ENCODE measurements at regions not wholly inside any gene's neighbourhood (a gene's known extent, or its start where the extent isn't known, plus 50 kb on each side); places are given as distances from the start of the nearest gene placed in this dataset.
"Not testable (repeated sequence)": the region's sequence is repeated elsewhere in the genome, so short reads cannot be mapped to it uniquely, and the experiment has no call there.

DNA sequence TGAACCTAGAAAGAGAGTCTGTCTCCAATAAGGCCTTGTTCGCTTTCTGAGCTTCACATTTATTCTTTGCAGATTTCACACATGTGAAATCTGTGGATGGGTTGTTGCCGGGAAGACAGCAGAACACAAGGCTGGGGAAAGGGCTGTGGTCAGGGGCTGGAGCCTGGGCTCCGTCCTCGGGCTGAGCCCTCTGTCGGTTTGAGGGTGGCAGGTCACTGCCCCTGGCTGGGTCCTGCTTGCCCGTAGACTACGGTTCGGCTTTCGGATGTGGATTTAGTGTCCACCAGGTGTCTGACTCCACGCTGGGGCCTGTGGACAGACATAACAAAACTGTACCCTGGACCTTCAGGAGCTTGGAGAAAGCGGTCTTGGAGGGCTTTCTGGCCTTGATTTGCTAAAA lies 117.0 kb upstream of the ALX4 start:
- TF ChIP-seq, protein P1, sequence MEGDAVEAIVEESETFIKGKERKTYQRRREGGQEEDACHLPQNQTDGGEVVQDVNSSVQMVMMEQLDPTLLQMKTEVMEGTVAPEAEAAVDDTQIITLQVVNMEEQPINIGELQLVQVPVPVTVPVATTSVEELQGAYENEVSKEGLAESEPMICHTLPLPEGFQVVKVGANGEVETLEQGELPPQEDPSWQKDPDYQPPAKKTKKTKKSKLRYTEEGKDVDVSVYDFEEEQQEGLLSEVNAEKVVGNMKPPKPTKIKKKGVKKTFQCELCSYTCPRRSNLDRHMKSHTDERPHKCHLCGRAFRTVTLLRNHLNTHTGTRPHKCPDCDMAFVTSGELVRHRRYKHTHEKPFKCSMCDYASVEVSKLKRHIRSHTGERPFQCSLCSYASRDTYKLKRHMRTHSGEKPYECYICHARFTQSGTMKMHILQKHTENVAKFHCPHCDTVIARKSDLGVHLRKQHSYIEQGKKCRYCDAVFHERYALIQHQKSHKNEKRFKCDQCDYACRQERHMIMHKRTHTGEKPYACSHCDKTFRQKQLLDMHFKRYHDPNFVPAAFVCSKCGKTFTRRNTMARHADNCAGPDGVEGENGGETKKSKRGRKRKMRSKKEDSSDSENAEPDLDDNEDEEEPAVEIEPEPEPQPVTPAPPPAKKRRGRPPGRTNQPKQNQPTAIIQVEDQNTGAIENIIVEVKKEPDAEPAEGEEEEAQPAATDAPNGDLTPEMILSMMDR (IDR thresholded peaks at IDR 0.05; ENCODE audit: borderline replicate concordance, insufficient read depth, low read depth, low read length): no peak
- H3K4me3 ChIP-seq (ENCODE audit: low read depth, low read length): no peak overlapping the region

DNA sequence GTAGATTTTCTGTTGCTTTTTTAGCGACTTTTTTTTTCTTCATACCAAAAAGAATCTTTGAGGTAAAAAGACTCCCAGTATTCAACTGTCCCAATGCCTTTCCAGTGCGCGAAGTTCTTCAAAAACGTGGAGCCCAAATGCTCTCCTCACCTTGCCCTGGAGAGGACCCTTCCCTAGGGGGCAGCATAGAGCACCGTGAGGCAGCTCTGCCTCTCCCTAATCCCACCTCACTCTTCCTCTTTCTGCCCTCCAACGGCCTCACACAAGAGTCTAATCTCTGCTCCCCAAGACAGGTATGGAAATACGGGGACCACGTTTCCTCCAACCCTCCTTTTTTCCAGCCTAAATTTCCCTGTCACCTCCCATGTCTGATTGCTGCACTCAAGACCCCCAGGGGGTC lies 117.5 kb upstream of the ALX4 start:
- no peak overlapping the region for H3K4me3 ChIP-seq (ENCODE audit: low read depth, low read length)
- TF ChIP-seq, protein P1 (IDR thresholded peaks at IDR 0.05; ENCODE audit: borderline replicate concordance, insufficient read depth, low read depth, low read length): peak; percentile 58

DNA sequence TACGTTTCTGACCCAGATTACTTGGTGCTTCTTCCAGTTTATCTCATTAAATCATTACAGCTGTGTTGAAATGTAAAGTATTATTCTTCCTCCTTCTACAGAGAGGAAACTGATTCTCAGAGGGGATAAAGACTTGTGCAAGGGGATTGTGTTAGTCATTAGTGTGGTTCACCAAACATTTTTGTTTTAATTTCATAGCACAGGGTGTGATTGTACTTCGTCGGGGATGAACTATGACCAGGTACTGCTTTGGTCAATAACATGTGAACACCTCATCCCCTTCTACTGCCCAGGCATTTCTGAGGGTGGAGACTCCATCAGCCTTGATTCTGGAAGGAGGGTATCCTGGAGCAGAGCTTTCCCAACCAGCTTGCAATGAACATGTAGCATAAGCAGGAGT lies 120.2 kb upstream of the ALX4 start:
- TF ChIP-seq, protein P1 (IDR thresholded peaks at IDR 0.05; ENCODE audit: borderline replicate concordance, insufficient read depth, low read depth, low read length): no peak

DNA sequence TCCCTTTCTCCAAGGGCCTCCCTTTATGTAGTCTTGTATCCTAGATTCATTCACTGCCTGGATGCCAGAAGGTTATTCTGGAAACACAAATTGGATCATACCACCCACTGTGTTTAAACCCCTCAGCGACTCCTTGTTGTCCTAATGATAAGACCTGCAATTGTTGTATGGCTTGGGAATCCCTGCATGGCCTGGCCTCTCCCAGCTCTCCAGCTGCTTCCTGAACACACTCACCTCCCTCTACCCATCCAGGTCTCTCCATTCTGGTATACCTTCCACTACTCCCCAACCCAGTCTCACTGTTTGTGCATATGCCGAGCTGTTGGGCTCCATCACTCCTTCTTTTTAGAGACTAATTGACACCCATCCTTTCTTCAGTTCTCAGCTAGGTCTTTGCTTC lies 124.3 kb upstream of the ALX4 start:
- H3K4me3 ChIP-seq (ENCODE audit: low read depth, low read length): no peak overlapping the region
- TF ChIP-seq, protein P1 (IDR thresholded peaks at IDR 0.05; ENCODE audit: borderline replicate concordance, insufficient read depth, low read depth, low read length): no peak

More for the DNA sequence above, 120.2 kb upstream of the ALX4 start:
- no peak overlapping the region for H3K4me3 ChIP-seq (ENCODE audit: low read depth, low read length)

DNA sequence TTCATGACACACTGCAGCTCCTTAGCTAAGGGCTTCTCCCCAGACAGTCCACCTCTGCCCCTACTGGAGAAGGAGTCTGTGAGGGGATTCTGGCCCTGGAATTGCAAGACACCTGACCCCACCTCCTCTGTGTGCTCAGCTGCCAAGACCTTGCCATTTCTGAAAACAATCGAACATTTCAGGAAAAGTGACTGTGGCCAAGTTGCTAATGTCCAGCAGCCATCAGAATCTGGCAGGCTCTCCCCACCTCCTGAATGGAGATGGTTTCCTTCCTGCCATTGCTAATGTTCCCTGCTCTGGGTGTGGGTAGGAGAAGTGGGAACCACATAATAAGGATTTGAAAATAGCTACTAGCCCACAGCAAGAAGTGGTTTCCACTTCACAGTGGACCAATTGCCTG lies 127.2 kb upstream of the ALX4 start:
- H3K4me3 ChIP-seq (ENCODE audit: low read depth, low read length): no peak overlapping the region
- TF ChIP-seq, protein P1 (IDR thresholded peaks at IDR 0.05; ENCODE audit: borderline replicate concordance, insufficient read depth, low read depth, low read length): no peak

DNA sequence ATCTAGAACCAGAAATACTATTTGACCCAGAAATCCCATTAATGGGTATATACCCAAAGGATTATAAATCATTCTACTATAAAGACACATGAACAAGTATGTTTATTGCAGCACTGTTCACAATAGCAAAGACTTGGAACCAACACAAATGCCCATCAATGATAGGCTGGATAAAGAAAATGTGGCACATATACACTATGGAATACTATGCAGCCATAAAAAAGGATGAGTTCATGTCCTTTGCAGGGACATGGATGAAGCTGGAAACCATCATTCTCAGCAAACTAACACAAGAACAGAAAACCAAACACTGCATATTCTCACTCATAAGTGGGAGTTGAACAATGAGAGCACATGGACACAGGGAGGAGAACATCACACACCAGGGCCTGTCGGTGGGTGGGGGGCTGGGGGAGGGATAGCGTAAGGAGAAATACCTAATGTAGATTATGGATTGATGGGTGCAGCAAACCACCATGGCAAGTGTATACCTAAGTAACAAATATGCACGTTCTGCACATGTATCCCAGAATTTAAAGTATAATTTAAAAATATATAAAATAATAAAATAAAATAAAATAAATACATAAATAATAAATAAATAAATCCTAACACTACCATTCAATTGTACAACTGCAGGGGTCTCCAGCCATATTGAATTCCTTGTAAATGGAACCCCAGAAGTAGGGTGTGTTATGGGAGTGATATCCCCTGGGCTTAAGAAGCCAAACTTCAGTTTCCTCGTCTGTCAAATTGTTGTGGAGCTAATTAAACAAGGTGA lies 122.4 kb upstream of the CD82 start:
- not testable (repeated sequence) for H3K4me3 ChIP-seq (ENCODE audit: low read depth, low read length)

DNA sequence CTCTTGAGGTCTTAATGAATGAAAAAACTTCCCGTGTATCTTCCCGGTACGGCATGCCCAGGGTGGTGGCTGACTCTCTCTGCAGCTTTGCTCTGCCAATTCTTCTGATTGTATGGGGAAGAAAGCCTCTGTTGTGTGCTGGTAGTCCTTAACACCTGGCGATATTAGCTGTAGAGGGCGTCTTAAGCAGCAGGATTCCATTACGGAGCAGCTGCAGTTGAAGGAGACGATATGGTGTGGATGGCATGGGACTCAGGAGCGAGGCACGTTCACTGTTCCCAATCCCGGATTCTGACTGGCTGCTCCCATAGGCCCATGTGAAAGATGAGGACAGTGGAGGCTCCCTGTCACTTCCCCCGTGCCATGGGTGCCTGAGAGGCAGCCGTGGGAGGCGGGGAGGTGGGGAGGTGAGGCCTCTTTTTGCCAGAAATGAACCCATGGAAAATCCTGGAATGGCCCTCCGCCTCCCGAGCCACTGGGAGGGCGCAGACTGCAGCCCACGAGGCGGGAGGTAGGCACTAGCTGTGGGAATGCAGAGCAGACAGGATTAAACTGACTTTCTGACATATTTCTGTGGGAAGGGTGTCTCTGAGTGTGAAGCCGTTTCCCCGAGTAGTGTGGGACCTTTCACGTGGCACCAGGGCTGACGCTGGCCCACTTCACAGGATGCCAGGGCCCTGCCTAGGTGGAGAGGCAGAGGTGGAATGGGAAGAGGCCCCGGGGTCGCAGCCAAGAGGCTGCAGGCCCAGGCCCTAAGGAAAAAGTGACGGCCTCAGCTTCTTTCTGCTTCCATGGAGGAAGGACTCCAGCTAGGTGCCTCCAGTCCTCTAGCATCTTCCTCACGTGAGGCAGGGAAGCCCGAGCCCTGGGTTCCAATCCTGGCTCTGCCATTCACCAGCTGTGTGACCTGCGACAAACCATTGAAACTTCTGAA lies 121.4 kb upstream of the CD82 start:
- H3K4me3 ChIP-seq (ENCODE audit: low read depth, low read length): no peak overlapping the region
- TF ChIP-seq, protein P1 (IDR thresholded peaks at IDR 0.05; ENCODE audit: borderline replicate concordance, insufficient read depth, low read depth, low read length): no peak
